ENCODE measurements at regions not wholly inside any gene's neighbourhood (a gene's known extent, or its start where the extent isn't known, plus 50 kb on each side); places are given as distances from the start of the nearest gene placed in this dataset.

DNA sequence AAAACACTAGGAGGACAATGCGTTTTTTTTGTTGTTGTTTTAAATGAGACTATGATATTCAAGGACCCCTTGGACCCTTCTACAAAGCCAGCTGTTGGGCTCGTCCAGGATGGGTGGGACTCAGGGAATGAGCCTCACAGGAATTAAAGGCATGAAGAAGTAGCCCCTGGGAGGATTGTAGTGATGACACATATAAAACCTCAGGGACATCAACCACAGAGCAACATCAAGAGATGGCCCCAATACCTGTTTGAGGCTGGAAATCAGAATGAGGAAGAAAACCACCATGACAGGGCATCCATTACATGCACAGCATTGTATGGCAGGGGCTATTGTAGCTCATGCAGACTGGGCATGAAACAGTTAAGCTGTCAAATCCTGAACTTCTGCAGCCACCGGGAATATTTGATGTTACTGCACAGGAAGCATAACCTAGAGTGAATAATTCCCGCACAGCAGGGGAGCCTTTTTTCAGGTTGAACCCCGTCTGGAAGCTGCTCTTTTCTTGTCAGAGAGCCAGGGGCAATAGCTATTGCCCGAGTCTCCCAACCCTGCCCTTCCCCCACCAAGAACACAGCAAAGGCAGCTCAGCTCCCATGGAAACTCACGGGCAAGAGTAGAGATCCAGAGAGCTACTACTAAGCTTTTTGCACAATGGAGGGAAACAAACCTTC lies 140.2 kb upstream of the FGGY start:
- no peak for TF ChIP-seq POLR2A (IDR thresholded peaks at IDR 0.05)
- TF ChIP-seq, protein P1, sequence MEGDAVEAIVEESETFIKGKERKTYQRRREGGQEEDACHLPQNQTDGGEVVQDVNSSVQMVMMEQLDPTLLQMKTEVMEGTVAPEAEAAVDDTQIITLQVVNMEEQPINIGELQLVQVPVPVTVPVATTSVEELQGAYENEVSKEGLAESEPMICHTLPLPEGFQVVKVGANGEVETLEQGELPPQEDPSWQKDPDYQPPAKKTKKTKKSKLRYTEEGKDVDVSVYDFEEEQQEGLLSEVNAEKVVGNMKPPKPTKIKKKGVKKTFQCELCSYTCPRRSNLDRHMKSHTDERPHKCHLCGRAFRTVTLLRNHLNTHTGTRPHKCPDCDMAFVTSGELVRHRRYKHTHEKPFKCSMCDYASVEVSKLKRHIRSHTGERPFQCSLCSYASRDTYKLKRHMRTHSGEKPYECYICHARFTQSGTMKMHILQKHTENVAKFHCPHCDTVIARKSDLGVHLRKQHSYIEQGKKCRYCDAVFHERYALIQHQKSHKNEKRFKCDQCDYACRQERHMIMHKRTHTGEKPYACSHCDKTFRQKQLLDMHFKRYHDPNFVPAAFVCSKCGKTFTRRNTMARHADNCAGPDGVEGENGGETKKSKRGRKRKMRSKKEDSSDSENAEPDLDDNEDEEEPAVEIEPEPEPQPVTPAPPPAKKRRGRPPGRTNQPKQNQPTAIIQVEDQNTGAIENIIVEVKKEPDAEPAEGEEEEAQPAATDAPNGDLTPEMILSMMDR (IDR thresholded peaks at IDR 0.05) = no peak

Data from uterus (tissue), 2 donors.